NT2/D1 (cell line): ENCODE measurements at regions not wholly inside any gene's neighbourhood (a gene's known extent, or its start where the extent isn't known, plus 50 kb on each side); places are given as distances from the start of the nearest gene placed in this dataset.

ENCODE experiments used
- SUZ12 ChIP-seq: IDR thresholded peaks from 2 replicates; pipeline ENCODE4 v1.6.1; 2011; ENCODE audit not compliant: insufficient read length, insufficient read depth; ENCODE audit errors: extremely low read depth
- YY1 ChIP-seq: IDR thresholded peaks from 2 replicates; pipeline ENCODE4 v1.6.1; 2011; ENCODE audit not compliant: insufficient read length, insufficient read depth
- ZNF274 ChIP-seq: IDR thresholded peaks from 2 replicates; pipeline ENCODE4 v1.6.1; 2011; ENCODE audit warnings: mild to moderate bottlenecking, low read depth, low read length

DNA sequence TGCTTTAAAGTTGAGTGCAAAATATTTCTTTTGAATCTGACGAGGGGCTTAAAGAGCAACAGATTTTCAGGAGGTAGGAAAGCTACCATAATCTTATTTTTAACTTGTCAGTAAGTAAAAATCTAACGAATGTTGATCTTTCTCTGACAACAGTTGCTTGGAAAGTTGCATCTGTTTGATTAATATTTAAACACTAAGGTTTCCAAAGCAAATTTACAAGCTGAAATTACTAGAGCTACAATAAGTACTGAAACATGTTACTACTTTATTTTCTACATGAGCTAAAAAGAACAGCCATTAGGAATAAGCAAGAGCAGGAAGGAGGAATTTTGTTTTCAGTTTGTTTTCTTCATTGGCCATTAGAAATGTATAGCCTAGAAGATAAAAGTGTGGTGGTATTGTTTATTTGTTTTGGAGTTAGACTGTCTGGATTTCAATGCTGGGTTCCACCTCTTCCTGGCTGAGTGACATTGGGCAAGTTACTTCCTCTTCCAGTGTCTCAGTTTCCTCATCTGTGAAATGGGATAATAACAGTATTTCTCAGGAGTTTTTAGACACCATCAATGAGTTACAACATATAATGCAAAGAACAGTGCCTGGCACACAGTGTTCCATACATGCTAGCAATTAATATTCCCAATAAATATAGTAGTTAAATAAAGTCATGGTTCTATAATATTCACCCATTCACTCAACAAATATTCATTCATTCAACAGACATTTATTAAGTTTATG, 87.9 kb upstream of the FLRT2 start:
- no peak for TF ChIP-seq ZNF274
- TF ChIP-seq YY1, result no peak
- no peak for TF ChIP-seq SUZ12
